HUDEP-2 (cell line): ENCODE measurements at regions not wholly inside any gene's neighbourhood (a gene's known extent, or its start where the extent isn't known, plus 50 kb on each side); places are given as distances from the start of the nearest gene placed in this dataset.
"Not testable (repeated sequence)": the region's sequence is repeated elsewhere in the genome, so short reads cannot be mapped to it uniquely, and the experiment has no call there.

Source experiments
- DNase-seq, 76 experiments: peaks; one replicate each; lab custom pipeline; 2025; ENCODE audit not compliant: unreplicated experiment in 76 of 76; lab: John Stamatoyannopoulos, UW

- no peak for DNase-seq
Observed at GRCh38 chr3:88997260-88997659, 110.2 kb upstream of the EPHA3 start.

DNA sequence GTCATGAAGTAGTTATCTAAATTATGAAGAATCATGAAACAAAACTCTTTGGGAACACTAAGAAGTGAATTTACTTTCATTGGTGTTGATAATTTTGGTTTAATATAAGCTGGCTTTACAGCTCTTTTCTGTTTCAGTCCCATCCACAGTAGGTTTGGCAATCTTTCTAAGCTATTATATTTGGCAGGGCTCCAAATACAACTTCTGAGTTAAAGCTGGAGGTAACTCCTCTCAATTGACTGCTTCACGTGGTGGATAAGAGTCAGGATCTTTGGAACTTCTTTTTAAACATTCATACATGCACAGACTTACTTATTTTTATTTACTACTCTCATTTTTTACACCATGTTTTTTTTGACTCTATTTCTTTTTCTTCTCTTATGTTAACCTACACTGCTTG is 106.5 kb upstream of the EPHA3 start:
- DNase-seq, result no peak

GRCh38 chr3:89002191-89002590 is 105.2 kb upstream of the EPHA3 start:
- no peak for DNase-seq

GRCh38 chr3:89013536-89013935 is 93.9 kb upstream of the EPHA3 start:
- DNase-seq, result no peak

DNA sequence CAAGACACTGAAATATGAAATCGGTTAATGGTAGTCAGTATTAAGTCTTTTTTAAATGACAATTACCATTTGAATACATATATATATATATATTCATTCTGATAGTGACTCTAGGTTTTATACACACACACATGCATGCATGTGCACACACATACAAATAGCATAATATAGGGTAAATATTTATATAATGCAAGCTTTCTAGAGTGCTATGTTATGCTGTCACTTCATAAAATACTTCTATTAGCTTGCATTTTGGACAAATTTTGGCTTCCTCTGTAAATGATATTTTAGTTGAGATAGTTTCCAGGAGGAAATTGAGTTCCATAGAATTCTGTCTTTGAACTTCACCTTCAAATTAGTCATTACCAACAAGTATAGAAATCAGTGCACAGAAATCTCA is 89.9 kb upstream of the EPHA3 start:
- no peak for DNase-seq

DNA sequence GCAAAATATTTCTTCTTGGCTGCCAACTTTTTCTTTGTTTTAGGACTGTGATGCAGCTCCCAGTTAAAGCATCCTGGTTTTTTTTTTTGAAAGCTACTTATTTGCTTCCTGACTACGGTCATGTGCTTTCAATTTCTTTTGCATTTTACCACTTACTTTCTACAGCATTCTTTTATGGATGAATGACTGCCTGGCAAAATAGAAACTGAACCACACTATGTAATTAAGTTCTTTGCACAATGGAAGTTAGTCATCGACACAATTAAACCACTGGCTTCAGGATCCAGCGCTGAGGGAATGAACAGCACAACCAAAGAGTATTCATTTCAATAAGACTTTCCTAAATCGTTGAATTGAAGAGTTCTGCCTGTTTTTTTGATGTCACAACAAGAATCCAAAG is 82.2 kb upstream of the EPHA3 start:
- no peak for DNase-seq

GRCh38 chr3:89032346-89033013 is 74.9 kb upstream of the EPHA3 start:
- DNase-seq, result no peak

GRCh38 chr3:89034723-89035122 is 72.7 kb upstream of the EPHA3 start:
- not testable (repeated sequence) for DNase-seq

GRCh38 chr3:89038869-89039268 is 68.6 kb upstream of the EPHA3 start:
- DNase-seq, result no peak

DNA sequence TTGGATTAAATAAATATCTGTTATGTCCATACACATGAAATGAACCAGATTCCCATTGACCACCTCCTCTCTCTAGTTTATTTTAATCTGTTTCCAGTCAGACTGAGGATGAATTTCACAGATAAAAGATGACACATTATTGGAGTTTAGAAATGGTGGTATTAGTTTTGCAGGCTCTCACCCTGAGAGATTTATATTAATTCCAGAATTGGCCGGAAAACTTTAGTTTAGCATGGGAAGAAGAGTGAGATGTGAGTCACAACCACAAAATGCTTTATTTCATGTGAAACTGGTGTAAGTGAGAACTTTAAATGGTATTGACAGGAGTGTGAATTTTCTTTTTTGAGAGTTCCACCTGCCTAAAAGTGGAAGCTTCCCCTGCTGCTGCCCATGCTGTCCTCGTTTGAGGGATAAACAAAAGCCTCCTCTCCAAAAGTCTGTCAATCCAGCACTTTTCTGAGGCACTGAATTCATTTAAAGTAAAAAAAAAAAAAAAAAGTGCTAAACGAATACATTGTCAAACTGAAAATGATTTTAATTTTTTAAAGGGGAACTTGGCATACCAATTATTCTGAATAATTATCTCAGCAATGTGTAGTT is 65.1 kb upstream of the EPHA3 start:
- DNase-seq, result no peak

DNA sequence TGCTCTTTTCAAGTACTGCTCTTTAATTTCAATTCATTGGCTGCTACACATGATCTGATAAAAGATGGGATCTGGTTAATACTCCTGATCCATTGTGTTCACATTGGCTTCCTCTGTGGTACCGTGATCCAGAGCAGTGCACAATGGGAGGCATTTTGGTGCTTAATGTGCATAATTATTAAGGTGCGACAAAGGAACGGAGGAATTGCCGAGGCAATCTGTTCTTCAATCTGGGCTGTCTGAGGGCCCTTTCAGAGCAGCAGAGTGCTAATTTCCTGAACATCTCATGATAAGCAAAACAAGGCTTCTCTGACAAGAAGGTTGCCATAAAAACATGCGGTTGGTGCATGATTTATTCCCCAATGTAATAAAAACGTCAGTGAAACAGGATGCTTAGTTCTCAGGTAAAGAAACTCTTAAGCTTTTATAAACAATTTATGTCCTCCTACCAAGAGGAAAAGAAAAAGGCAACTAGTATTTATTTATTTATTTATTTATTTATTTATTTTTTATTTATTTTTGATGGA is 64.0 kb upstream of the EPHA3 start:
- no peak for DNase-seq

- DNase-seq, result no peak
Observed at GRCh38 chr3:89046661-89047060, 60.8 kb upstream of the EPHA3 start.

DNA sequence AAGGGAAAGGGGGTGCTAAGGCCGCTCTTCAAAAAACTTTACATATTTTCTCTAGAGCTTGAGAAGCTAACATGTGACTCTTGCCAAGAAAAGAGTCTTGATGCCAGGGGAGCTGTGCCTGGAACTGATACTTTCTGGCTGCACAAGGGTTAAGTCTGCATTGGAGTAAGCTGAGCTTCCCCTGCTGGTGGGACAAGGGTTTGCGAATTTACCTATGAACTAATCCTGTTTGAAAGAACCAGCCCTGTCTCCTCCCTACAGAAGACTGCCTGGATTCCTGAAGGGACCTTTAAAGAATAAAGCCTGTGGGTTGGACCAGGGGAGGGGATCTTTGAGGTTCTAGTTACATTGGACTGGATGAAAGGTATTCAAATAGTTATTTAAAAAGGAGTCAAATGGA is 58.3 kb upstream of the EPHA3 start:
- DNase-seq, result no peak

GRCh38 chr3:89052386-89052785 is 55.0 kb upstream of the EPHA3 start:
- no peak for DNase-seq

- DNase-seq, result no peak
Observed at GRCh38 chr3:89057398-89057797, 50.0 kb upstream of the EPHA3 start.
